ENCODE measurements at regions not wholly inside any gene's neighbourhood (a gene's known extent, or its start where the extent isn't known, plus 50 kb on each side); places are given as distances from the start of the nearest gene placed in this dataset.

GRCh38 chr2:9738535-9739496 is 104.5 kb upstream of the TAF1B start:
- no peak for DNase-seq

DNA sequence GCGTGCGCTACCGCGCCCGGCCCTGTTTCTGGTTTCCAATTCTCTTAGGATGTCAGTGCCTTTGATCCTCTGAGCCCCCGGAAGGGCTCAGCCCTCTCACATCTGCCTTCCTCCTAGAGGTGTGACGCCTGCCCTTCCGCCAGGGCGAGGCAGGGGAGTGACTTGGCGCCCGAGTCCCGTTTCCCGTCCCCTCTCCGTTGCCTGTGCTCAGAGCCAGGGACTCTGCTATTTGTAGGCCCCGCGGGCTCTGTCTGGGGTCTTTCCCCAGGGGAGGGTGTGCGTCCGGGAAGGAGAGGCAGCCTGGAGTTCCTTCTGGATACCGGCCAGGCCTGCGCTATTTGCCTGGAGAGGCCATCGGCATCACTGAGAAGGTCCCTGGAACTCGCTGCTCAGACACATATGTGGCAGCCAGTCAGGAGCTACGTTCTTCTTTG is 103.7 kb upstream of the TAF1B start:
- DNase-seq = no peak

DNA sequence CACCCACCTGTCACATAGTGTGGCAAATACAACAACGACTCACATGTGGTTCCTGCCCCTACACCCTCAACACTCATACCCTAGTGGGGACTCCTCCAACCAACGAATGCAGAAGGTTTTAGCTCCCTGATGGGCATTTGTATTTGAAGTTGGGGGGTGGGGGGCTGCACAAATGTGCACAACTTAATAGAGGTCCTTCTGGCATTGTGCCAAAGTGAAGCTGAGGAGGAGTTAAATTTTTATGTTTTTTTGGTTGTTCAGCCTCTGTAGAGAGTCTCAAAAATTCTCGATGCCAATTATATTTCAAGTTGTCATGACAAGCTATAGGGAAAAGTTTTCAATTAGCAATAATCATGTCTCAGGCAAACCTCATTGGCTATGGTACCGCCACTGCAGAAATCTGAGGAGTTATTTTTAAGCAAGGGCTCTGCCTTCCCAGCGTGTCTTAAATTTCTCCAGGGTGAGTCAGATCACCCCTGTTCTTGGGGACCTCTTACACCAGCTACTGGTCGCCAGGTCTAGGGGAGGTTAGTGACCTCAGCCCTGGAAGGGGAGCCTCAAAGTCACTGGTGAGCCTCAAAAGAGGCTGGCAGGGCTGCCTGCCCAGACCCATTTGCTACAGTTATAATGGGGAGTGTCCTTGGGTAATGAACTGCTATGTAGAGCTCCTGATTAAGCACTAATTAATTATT is 102.7 kb upstream of the TAF1B start:
- DNase-seq = no peak

- DNase-seq = no peak
Measured at GRCh38 chr2:9741110-9741509, 102.2 kb upstream of the TAF1B start.

DNA sequence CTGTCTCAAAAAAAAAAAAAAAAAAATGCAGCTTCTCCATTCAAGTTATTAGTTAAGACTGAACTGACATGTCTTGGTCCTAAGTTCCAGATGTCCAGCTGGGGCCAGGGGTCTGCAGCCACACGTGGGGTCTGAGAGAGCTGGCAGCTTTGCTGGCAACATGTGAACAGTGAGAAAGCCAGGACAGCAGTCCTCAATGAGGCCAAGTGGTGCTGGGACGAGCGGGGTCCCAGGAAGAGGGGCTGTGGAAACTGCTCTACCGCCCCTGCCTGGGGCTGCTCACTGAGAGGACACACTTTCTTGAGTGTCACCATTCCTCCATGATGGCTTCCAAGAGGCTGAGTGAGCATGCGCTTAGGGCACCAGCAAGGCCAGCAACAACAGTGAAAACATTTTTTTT is 100.7 kb upstream of the TAF1B start:
- DNase-seq = no peak

DNA sequence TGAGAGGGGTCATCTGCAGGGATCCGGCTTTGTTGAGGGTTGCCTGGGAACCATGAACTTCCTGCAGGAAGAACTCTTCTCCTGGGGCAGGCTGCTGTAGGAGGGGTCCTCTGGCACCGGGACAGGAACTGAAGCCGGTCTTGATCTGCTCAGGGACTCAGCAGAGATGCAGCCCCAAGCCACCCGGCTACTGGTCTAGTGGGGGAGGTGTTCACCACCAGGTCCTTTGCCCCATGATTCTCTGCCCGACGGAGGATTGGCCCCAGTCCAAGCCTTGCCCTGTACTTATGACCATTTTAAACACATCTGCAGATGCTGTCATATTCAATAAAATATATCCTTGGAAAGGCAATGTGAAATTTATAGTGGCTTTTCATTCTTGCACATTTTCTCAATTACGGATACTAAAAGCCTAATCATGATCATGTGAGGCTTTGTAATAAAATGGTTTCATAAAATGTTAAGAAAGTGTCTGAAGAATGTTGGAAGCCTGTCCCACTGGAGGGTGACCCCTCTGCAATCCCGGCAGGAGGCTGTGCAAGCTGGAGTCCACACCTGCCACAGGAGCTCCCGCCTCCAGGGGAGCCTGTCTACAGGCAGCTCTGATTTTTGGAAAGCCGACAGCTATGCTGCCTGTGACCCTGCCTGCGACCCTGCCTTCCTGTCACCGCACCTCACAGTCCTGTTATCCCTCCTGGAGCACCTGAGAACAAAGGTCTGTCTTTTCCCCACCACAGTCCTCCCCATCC is 98.8 kb upstream of the TAF1B start:
- DNase-seq = no peak

DNA sequence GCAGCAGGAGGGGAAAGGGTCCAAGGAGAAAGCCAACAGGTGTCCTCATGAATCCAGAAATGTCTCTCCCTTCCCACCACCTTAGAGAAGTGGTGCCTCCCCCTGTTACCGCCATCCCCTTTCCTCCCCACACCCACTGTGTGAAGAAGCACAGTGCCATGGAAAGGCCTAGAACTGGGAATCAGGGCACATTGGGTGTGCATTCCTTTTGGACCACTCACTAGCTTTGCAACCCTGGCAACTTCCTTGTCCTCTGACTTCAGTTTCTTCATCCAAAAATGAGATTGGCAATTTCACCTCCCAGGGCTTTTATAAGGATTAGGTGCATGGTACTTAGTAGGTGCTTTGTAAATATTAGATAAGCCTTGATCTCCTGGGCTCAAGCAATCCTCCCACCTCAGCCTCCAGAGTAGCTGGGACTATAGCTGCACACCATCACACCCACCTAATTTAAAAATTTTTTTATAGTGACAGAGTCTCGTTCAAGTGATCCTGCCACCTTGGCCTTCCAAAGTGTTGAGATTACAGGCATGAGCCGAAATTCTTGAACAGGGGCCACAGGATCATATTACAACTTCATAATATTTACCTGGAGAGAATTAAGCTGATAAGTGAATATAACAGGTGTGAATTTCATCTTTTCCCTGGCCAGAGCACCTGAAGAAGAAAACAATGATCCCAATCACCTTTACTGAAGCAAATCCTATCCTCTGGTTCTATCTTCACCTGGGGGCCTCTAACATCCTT is 97.9 kb upstream of the TAF1B start:
- DNase-seq = no peak

- no peak for DNase-seq
Measured at GRCh38 chr2:9747396-9747795, 95.9 kb upstream of the TAF1B start.

DNA sequence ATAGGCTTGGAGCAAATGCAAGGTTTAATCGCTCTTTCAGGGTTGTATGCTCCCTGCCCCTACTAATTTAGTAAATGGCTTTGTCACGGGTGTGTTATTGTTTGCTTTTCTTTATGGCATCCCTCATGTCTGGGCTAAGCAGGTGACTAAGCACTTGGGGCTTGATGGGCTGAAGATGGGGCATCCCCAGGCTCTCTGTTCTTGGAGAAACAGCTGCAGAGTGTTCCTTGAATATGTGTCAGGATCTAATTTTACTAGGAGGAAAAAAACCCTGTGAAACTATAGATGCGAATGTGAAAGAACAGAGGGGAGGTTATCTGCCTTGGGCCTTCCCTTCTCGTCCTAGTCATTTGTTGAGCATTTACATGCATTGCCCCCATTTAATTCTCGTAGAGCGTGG is 94.7 kb upstream of the TAF1B start:
- no peak for DNase-seq

- no peak for DNase-seq
Measured at GRCh38 chr2:9749546-9750223, 93.6 kb upstream of the TAF1B start.

GRCh38 chr2:9750224-9751215 is 92.8 kb upstream of the TAF1B start:
- DNase-seq = no peak

DNA sequence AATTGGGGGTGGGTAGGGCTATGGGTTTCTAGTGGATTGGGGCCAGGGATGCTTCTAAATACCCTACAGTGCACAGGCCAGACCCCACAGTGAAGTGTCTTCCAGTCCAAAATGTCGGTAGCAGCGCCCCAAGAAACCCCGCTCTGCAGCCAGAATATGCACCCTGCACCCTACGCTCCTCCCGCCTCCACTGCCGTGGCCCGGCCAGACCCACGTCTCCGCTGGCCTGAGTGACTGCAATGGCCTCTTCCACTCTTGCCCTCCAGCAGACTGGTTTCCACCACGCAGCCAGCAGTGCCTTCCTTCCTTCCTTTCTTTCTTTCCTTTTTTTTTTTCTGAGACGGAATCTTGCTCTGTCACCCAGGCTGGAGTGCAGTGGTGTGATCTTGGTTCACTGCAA is 91.4 kb upstream of the TAF1B start:
- DNase-seq = no peak

GRCh38 chr2:9752441-9753275 is 90.6 kb upstream of the TAF1B start:
- no peak for DNase-seq

- no peak for DNase-seq
Measured at GRCh38 chr2:9753276-9753600, 90.0 kb upstream of the TAF1B start.

- no peak for DNase-seq
Measured at GRCh38 chr2:9753665-9754531, 89.4 kb upstream of the TAF1B start.

GRCh38 chr2:9754532-9754887 is 88.8 kb upstream of the TAF1B start:
- no peak for DNase-seq

DNA sequence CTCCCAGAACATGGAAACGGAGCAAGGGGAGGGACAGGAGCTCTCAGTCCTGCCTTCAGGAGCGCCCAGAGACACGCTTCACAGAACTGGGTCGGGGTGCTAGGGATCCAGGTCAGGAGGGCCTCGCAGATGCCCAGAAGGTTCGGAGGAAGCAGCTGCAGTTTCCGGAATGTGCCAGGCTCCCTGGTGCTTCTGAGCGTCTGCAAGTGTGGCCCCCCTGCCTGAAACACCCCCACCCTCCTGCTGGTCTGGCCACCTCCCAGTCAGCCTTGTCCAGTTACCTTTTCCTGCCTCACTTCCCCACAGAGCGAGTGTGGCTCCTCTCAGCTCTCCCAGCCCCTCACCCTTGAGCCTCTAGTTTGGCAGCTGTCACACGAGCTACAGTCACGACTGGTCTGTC is 88.3 kb upstream of the TAF1B start:
- no peak for DNase-seq

- DNase-seq = no peak
Measured at GRCh38 chr2:9755638-9756037, 87.6 kb upstream of the TAF1B start.
